ENCODE measurements at regions not wholly inside any gene's neighbourhood (a gene's known extent, or its start where the extent isn't known, plus 50 kb on each side); places are given as distances from the start of the nearest gene placed in this dataset.
A peak's percentile ranks its signal among the peaks of the same experiment; 100 is the strongest.

GRCh38 chr6:53436526-53437303 is 88.0 kb upstream of the ELOVL5 start:
- TF ChIP-seq CTCF (IDR thresholded peaks at IDR 0.05; ENCODE audit: low read length), result no peak
- TF ChIP-seq EZH2phosphoT487 (IDR thresholded peaks at IDR 0.05; ENCODE audit: low read length), result no peak
- no peak for TF ChIP-seq EZH2 (optimal IDR thresholded peaks at IDR 0.05; ENCODE audit: low read depth, low read length)
- no peaks in the 10 kb centered on the region for H4K20me1 ChIP-seq (ENCODE audit: insufficient read depth, low read length)
- H3K27me3 ChIP-seq (replicated peaks; ENCODE audit: insufficient read depth, low read length), result no peaks in the 10 kb centered on the region
- H3F3A ChIP-seq (ENCODE audit: insufficient read depth, low read length), result peaks cover 12% of the 10 kb centered on the region; the same call in 1 of the 2 replicates
- H3K9ac ChIP-seq (ENCODE audit: low read length), result no peak overlapping the region
- H3K36me3 ChIP-seq (replicated peaks; ENCODE audit: insufficient read depth, low read length), result no peaks in the 10 kb centered on the region
- peak overlapping the region; percentile 35; the same call in 1 of the 2 replicates for H2AFZ ChIP-seq (ENCODE audit: low read length)
- peak overlapping the region; percentile 64 for H3K4me2 ChIP-seq (ENCODE audit: low read depth, low read length)
- no peaks in the 10 kb centered on the region for H3K79me2 ChIP-seq (ENCODE audit: low read length)
- H3K27ac ChIP-seq (ENCODE audit: low read length), result peak overlapping the region; percentile 28; the same call in 1 of the 2 replicates
- DNase-seq, result peak; percentile 33
- H3K4me3 ChIP-seq (ENCODE audit: low read length), result no peak overlapping the region
- peaks cover 16% of the 10 kb centered on the region for H3K4me1 ChIP-seq (ENCODE audit: low read length)
- H3K9me3 ChIP-seq (replicated peaks; ENCODE audit: insufficient read depth, low read length), result no peaks in the 10 kb centered on the region
- H3K9me2 ChIP-seq (replicated peaks; ENCODE audit: insufficient read depth, low read length), result no peaks in the 10 kb centered on the region

- no peak overlapping the region for H3K4me2 ChIP-seq (ENCODE audit: low read depth, low read length)
- H3K27ac ChIP-seq (ENCODE audit: low read length), result no peak overlapping the region
- peaks cover 12% of the 10 kb centered on the region; the same call in 1 of the 2 replicates for H3F3A ChIP-seq (ENCODE audit: insufficient read depth, low read length)
- no peaks in the 10 kb centered on the region for H3K79me2 ChIP-seq (ENCODE audit: low read length)
- H3K9me3 ChIP-seq (replicated peaks; ENCODE audit: insufficient read depth, low read length), result no peaks in the 10 kb centered on the region
- no peak overlapping the region for H3K9ac ChIP-seq (ENCODE audit: low read length)
- no peaks in the 10 kb centered on the region for H3K27me3 ChIP-seq (replicated peaks; ENCODE audit: insufficient read depth, low read length)
- no peaks in the 10 kb centered on the region for H4K20me1 ChIP-seq (ENCODE audit: insufficient read depth, low read length)
- TF ChIP-seq EZH2phosphoT487 (IDR thresholded peaks at IDR 0.05; ENCODE audit: low read length) (no peak), EZH2 (optimal IDR thresholded peaks at IDR 0.05; ENCODE audit: low read depth, low read length) (no peak), CTCF (IDR thresholded peaks at IDR 0.05; ENCODE audit: low read length) (no peak)
- peaks cover 21% of the 10 kb centered on the region for H3K4me1 ChIP-seq (ENCODE audit: low read length)
- no peak for DNase-seq
- no peak overlapping the region for H2AFZ ChIP-seq (ENCODE audit: low read length)
- no peaks in the 10 kb centered on the region for H3K36me3 ChIP-seq (replicated peaks; ENCODE audit: insufficient read depth, low read length)
- H3K9me2 ChIP-seq (replicated peaks; ENCODE audit: insufficient read depth, low read length), result no peaks in the 10 kb centered on the region
- no peak overlapping the region for H3K4me3 ChIP-seq (ENCODE audit: low read length)
These were observed 85.2 kb upstream of the ELOVL5 start for GRCh38 chr6:53433951-53434285.

- H4K20me1 ChIP-seq (ENCODE audit: insufficient read depth, low read length), result no peaks in the 10 kb centered on the region
- TF ChIP-seq CTCF (IDR thresholded peaks at IDR 0.05; ENCODE audit: low read length) (no peak), EZH2phosphoT487 (IDR thresholded peaks at IDR 0.05; ENCODE audit: low read length) (no peak), EZH2 (optimal IDR thresholded peaks at IDR 0.05; ENCODE audit: low read depth, low read length) (no peak)
- no peak overlapping the region for H3K4me2 ChIP-seq (ENCODE audit: low read depth, low read length)
- no peak overlapping the region for H3K4me3 ChIP-seq (ENCODE audit: low read length)
- H3K9ac ChIP-seq (ENCODE audit: low read length), result no peak overlapping the region
- DNase-seq, result no peak
- no peak overlapping the region for H3K27ac ChIP-seq (ENCODE audit: low read length)
- H2AFZ ChIP-seq (ENCODE audit: low read length), result no peak overlapping the region
- no peaks in the 10 kb centered on the region for H3K9me3 ChIP-seq (replicated peaks; ENCODE audit: insufficient read depth, low read length)
- no peaks in the 10 kb centered on the region for H3K79me2 ChIP-seq (ENCODE audit: low read length)
- H3K9me2 ChIP-seq (replicated peaks; ENCODE audit: insufficient read depth, low read length), result no peaks in the 10 kb centered on the region
- no peaks in the 10 kb centered on the region for H3K36me3 ChIP-seq (replicated peaks; ENCODE audit: insufficient read depth, low read length)
- H3F3A ChIP-seq (ENCODE audit: insufficient read depth, low read length), result peaks cover 12% of the 10 kb centered on the region; the same call in 1 of the 2 replicates
- H3K27me3 ChIP-seq (replicated peaks; ENCODE audit: insufficient read depth, low read length), result no peaks in the 10 kb centered on the region
- H3K4me1 ChIP-seq (ENCODE audit: low read length), result peaks cover 21% of the 10 kb centered on the region
These were observed 84.7 kb upstream of the ELOVL5 start for GRCh38 chr6:53433261-53433950.

Measured in MM.1S (cell line).